GM18858 (cell line): ENCODE measurements at regions not wholly inside any gene's neighbourhood (a gene's known extent, or its start where the extent isn't known, plus 50 kb on each side); places are given as distances from the start of the nearest gene placed in this dataset.
"Not testable (repeated sequence)": the region's sequence is repeated elsewhere in the genome, so short reads cannot be mapped to it uniquely, and the experiment has no call there.

Experiments used
- ATAC-seq: cut with Tn5 transposase; IDR thresholded peaks from one replicate; pipeline ENCODE4 v1.9.1; 2021; ENCODE audit not compliant: unreplicated experiment

DNA sequence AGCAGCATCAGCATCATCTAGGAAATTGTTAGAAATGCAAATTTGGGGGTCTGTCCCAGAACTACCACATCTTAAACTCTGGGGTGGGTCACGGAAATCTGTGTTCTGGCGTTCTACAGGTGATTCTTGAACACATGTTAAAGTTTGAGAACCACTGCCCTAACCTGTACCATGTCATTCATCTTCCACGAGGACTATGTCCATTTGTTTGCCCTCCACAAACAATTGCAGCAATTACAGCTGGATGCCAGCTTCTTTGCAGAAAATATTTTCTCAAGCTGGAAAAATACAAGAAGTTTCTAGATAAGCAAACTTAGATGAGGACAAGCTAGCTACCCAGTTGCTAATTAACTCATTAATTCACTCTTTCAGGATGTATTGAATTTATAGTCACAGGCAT, 54.1 kb downstream of the MAFB start:
- ATAC-seq, result no peak

DNA sequence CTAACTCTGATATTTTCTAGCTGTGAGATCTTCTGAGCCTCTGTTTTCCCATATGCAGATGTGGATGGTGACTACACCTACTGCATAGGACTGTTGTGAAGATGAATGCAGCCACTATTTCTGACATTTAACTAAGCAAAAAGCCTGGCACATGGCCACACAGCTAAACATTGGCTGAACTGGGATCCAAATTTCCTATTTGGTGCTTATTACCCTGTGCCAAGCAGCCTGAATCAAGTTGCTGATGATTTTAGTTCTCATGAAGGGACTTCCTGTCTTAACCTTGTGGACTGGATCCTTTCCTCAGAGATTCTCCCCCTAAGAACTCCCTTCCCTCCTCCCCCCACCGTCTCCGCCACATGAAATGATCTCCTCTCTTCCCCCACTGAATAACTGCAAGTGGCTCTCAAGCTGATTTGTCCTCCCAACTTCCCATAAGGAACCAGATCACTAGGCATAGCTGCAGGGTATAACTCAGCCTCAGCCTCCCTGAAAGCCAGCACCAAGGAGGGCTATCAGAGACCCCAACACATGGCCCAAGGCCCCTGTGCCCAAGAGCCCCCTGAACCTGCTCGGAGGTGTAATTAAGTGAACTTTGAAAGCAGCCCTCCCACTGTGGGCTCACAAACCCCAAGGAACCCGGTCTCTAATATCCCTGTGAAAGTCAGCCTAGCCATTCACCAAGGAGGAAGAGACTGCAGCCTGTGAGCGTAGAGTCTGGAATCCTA, 55.7 kb downstream of the MAFB start:
- ATAC-seq, result no peak

DNA sequence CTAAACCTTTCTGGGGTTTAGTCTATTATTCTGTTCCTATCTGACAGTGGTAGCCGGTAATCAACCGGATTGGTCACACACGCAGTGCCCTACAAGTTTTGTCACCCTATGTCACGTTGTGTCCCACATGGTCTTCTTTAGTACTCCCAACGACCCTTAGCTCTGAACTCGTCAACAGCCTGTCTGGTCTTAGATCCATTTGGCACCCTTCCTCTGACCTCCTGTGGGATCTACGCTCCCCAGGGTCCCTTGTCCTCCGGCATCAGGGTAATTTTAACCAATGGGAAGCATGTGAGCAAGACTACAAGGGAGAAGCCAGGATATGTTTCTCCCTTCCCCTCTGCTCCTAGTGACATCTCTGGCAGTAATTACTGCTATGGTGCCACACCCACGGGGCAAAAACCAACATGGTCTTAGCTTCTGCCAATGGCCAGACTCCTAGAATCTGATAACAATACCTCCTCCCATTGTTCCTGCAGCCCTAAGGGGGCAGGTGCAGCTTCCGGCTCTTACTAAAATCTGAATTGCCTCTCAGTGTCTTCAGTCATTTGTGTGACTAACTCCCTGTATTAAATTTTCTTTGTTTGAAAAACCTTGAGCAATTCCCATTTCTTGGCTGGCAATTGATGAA, 56.6 kb downstream of the MAFB start:
- no peak for ATAC-seq

DNA sequence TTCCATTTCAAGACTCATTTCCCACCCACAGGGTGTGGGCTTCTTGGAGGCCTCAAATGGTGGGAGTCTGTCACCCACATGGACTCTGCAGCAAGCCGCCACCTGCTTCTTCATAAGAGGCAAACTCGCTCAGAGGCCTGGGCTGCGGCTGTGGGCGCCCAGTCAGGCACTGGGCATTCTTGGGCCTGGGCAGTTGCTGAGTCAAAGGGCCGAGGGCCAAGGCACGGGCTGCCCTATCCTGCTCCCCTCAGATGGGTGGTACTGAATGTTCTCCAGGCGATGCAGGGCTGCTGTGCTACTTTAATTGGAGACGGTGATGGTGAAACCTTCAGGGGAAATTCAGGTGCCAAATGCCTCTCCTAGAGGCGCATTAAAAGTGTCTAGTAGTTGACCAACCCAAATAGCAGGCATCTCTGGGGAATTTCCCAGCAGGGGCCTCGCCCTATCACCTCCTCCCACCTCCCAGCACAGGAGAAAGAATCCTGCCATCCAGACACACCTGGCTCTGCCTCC, 57.9 kb downstream of the MAFB start:
- ATAC-seq, result no peak

DNA sequence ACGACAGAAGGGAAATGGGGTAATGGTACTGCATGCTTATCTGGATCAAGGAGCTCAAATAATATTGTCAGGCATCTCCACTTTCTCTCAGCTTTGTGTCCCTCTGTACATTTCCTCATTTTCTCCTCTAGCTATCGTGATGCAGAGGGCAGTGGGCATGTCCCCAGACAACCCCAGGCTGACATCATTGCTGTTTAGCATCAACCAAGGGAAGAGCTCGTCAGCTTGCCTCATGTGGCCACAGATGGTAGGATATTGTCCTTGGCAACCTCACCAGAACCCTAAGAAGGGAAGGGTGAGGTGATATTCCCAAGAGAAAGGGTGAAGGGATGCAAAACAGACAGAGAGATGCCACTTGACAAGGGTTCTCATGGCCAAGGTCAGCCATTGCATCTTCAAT, 58.3 kb downstream of the MAFB start:
- ATAC-seq, result no peak

DNA sequence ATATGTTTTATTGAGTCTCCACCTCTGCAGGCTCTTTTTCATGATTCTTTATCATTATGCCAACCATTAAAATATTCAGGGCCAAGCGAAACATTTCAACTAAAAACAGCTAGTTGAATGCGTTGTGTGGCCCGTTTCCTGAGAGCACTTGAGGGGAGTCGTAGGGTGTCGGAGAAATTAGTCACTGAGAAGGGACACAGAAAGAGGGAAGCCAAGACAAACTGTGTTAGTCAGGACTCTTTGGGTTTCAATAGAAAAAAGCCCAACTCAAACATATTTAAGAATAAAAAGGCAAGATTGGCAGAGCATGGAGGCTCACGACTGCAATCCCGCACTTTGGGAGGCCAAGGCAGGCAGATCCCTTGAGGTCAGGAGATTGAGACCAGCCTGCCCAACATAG, 58.9 kb downstream of the MAFB start:
- ATAC-seq, result no peak

DNA sequence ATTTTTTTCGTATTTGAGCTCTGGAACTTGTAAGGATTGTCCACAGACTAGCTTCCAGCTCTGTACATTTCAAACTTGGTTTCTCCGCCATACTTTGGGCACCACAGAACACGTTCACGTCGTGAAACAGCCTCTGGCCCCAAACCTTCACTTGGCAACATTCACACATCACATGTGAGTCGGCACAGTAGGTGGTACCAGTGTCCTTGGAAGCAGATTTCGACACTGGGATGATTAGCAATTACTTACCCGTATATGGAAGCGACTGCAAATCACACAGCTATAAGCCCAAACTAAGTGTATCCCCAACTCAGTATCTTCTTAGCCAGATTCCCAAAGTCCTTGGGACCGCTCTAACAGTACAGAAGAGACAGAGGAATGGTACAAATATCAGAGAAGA, 60.2 kb downstream of the MAFB start:
- no peak for ATAC-seq

DNA sequence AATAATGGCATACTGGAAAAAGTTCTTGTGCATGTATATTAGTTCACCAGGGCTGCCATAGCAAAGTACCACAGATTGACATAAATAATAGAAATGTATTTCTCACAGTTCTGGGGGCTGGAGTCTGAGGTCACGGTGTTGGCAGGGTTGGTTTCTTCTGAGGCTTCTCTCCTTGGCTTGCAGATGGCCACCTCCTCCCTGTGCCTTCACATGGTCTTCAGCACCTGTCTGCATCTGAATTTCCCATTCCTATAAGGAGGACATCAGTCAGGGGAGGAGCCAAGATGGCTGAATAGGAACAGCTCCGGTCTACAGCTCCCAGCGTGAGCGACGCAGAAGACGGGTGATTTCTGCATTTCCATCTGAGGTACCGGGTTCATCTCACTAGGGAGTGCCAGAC, 70.0 kb downstream of the MAFB start:
- ATAC-seq, result not testable (repeated sequence)

DNA sequence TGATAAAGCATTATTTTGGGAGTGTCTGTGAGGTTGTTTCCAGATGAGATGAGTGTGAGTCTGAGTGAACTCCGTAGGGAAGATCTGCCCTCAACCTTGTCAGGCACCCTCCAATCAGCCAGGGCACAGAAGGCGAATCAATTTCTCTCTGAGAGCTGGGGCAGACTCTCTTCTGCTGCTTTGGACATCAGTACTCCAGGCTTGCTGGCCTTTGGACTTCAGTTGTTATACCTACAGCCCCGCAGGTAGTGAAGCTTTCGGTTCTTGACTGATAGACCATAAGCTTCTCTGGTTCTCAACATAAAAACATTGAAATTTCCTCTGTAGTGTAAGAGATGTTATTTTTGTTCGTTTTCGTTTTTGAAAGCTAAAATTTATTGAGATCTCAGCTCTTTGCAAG, 71.4 kb downstream of the MAFB start:
- no peak for ATAC-seq

DNA sequence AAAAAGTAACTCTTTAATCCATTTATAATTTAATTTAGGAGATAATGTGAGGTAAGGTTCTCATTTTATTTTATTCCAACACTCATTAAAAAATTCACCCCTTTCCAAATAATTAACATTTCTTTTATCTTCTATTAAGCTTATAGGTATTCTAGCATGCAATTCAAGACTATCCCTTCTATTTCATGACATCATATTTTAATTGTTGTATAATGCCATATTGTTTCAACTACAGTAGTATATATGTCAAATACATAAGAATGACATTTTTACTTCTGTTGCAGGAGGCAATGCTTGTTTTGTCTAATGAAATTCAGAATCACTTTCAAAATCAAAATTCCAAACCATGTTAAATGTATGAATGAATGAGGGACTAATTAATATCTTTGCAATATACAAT, 76.2 kb downstream of the MAFB start:
- ATAC-seq, result no peak

DNA sequence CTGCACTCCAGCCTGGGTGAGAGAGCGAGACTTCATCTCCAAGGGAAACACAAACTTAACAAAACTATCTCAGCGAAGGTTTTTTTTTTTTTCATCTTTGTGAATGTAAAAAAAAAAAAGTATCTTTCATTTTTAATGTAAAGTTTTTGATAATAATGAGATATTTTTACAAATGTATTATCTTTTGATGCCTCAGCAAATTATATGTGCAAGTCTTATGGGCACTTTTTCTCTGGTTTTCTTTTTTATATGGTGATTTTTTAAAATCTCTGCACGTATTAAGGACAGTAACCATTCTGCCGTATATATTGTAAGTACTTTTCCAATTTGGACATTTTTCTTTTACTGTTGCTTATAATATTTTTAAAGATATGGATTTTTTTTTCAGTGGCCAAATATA, 76.8 kb downstream of the MAFB start:
- no peak for ATAC-seq

DNA sequence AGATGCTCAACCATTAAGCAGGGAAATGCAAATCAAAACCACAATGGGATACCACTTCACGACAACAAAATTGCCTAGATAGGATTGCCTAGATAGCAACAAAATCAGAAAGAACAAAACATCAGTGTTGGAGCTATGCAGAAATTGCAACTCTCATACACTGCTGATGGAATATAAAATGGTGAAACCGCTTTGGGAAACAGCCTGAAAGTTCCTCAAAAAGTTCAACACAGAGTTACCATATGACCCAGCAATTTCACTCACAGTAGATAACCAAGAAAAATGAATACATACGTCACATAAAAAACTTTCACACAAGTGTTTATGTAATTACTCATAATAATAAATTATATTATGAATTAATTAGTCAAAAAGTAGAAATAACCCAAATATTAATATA, 78.3 kb downstream of the MAFB start:
- no peak for ATAC-seq

DNA sequence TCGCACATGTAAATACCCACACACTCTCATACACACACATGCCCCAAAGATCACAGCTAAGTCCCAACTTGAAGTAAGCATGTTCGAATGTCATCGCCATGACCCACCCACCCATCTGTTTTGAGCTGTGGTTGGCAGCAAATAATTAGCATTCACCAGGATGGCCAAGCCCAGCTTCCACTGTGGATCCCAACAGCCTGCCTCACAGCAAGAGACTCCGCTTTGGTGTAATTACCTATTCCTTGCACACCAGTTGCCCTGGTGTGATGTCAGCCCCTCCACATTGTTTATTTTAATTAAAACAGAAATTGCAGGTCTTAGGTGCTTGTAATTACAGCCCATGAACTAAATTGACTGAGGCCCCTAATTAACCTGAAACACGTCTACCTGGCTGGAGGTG, 81.1 kb downstream of the MAFB start:
- no peak for ATAC-seq

DNA sequence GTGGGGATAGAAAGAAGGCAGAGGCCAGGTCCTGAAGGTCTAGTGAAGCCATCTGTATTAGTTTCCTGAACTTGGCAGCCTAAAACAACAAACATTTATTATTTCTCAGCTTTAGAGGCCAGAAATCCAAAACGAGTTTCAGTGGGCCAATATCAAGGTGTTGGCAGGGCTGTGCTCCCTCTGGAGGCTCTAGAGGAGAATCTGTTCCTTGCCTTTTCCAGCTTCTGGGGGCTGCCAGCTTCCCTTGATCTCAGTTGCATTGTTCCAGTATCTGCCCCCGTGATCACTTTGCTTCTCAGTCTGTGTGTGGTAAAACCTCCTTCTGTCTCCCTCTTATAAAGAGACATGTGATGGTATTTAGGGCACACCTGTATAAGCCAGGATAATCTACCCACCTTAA, 82.4 kb downstream of the MAFB start:
- ATAC-seq, result no peak

DNA sequence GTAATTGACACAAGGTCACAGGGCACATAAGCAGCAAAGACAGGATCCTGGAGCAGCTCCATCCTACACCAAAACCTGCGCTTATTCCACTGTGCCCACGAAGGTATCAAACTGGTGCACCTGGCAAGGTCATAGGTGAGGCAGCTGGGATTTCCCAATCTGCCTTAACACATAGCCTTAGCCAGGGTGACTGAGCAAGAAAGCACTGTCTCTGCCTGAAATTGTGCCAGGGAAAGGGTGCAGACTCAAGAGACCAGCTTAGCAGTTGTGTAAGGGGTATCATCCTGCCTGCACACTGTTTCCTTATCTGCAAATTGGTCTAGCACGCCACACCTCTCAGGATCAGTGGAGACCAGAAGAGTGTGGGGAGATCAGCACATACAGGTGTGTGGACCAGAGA, 82.8 kb downstream of the MAFB start:
- ATAC-seq, result no peak

DNA sequence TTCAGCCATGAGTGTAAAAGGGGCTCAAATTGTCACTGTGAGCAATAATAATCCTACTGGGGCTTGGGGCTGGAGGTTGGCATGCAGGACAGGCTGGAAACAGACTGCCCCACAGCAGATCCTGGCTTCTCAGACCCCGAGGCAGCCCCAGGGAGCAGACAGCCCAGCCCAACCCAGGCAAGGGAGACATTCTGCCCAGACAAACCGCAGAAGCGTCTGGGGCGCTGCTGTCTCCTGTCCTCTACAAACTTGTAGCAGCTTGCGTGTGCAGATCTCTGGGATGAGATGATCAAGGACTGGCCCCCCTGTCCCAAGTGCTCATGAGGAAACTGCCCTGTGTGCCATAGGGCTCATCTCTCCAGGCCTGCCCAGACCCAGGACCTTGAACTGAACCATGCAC, 84.6 kb downstream of the MAFB start:
- ATAC-seq, result no peak

DNA sequence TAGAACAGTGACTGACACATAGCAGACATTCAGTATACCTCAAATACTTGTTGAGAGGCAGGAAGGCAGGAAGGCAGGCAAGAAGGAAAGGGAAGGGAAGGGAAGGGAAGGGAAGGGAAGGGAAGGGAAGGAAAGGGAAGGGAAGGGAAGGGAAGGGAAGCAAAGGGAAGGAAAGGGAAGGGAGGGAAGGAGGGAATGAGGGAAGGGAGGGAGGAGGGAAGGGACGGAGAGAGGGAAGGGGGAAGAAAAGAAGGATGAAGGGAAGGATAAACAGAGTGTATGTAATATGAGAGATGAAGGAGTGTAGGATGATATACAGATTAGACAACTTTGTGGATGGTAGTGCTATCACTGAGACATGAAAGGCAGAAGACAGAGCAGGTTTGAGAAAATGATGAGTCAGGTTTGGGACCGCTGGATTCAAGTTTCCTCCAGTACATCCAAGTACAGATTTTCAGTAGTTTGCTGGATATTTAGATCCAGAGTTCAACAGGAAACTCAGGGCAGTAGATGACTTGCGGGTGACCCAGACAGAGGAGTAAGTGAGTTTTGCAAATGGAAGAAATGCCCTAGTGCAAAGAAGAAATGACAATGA, 85.9 kb downstream of the MAFB start:
- no peak for ATAC-seq

DNA sequence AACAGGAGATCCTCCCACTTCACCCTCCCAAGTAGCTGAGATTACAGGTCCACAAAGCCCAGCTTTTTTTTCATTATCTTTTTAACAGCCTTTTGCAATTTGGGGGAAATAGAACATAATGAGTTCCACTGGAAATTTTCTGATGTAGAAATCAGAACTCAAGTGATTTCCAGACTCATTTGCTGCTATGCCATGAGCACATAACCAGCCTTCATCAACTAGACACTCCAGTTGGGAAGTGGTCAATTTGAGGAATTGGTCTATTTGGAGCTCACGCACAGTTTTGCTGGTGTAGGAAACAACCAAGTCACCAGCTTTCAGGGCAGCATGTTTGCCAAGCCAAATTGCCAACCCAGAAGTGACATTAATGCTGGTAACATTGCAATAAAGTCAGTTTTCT, 86.7 kb downstream of the MAFB start:
- no peak for ATAC-seq

DNA sequence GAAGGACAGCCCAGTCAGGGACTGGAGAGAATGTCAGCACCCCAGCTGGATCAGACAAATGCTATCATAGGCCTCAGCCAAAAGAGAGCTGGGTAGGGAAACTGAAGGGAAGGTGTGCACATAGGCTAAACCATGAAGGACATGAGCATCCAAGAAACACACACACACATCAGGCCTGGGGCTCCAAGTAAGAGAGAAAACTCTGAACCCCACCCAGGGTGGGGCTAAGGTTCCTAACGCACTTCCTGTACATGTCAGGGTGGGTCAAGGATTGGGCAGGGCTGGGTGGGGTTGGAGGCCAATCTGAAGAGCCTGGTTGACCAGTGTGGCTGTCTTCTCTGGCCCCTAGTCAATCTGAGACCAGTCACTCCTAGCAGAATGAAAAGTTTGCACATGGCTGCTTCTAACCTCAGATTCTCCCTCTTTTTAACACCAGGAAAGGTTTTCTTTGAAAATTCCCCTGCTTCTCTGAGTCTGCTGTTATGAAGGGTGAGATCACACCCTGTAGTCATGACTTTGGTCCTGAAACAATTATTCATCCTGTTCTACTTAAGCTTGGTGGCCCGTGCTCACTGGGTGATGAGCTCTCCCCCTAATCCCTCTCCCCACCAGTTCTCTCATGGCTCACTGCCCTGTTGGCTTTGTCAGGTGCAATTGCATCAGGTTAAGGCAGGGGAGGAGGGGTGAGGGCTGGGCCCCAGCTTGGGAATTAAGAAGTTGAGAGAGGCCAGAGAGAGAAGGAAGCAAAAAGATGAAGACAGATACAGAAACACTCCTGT, 88.4 kb downstream of the MAFB start:
- no peak for ATAC-seq

DNA sequence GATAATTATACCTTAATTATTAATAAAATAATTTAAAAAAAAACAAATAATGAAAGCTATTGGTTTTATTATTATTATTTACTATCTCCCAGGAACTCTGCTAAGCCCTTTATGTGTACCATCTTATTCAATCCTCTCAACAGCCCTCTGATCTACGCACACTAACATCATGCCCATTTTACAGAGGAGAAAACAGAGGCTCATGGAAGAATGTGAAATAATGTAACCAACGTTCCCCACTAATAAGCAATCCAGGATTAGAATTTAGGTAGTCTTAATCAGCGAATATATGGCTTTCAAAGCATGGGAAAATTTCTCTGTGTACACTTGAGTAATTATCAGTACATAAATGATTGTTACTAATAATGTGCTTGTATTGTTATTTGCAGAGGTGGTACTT, 89.0 kb downstream of the MAFB start:
- no peak for ATAC-seq

DNA sequence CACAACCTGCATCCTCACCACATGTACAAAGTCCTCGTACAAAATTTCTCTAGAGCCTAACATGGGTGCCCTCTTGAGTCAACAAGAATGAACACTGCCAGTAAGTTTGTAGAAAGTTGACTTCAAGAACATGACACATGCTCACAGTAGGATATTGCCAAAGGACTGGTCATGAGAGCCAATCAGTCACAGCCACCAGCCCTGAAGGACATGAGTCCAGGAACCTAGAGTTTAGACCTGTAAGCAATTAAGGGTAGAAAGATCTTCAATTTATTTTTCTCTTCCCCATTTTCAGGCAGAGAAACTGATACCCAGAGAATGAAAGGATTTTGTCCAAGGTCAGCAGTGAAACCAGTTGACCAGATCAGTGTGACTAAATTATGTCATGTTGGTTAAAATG, 96.1 kb downstream of the MAFB start:
- no peak for ATAC-seq

DNA sequence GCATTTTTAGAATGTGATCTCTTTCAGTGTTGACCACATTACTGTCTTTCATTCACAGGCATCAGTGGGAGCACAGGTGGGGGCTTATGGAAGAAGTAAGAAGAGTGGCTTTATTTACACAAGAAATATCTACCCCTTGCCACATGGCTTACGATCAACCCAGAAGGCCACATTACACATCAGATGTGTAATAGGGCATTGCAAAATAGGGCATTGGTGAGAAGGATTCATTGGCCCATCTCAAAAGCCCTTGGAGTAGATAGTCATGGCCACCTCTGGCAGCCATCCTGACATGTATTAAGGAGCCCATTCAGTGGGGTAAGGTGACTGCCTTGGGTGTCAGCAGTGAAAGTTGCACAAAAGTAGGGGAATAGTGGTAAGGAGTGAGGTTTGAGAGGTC, 97.5 kb downstream of the MAFB start:
- ATAC-seq, result no peak
